HCT116 (cell line): ENCODE measurements at regions not wholly inside any gene's neighbourhood (a gene's known extent, or its start where the extent isn't known, plus 50 kb on each side); places are given as distances from the start of the nearest gene placed in this dataset.

Experiments
- ATAC-seq: fragments of 200-7000 bp; cut with Tn5 transposase; 2 replicates; pipeline ENCODE4 v1.9.1; 2020; ENCODE audit warnings: mild to moderate bottlenecking, moderate library complexity
- BruUV-seq: library from RNA; stranded (reverse); fragments of 400-500 nt; replicated peaks from 2 replicates; lab custom pipeline; 2021; lab: Mats Ljungman, UMichigan
- CTCF ChIA-PET: fragments of 300-600 bp; sonication (Branson Sonifier 250); formaldehyde crosslinking; loops from one replicate; lab custom pipeline; 2021; ENCODE audit warnings: antibody characterized with exemption; lab: Charles Lee
- POLR2A ChIA-PET: fragments of 300-600, 350-600 bp; sonication (Branson Sonifier 250); formaldehyde crosslinking; loops from one replicate; lab custom pipeline; 2021; ENCODE audit warnings: antibody characterized with exemption; lab: Charles Lee
- RAD21 ChIA-PET, 2 experiments: fragments of 300-600 bp; sonication (Branson Sonifier 250); formaldehyde crosslinking; loops; one replicate each; lab custom pipeline; 2023; ENCODE audit warnings: low total read pairs in 2 of 2; ENCODE audit not compliant: uncharacterized antibody in 2 of 2, unreplicated experiment in 2 of 2, low non-redundant PET in 1 of 2; lab: Charles Lee
- DNase-seq: peaks from one replicate; pipeline ENCODE4 v3.0.0-alpha.2; 2010; ENCODE audit warnings: low read depth, low spot score
- H2AFZ ChIP-seq: fragments of 200-600 bp; shearing (Covaris generic), sonication (generic); 2 replicates; pipeline ENCODE4 v1.6.1; 2017; ENCODE audit warnings: low read depth, mixed run types, mixed read lengths, antibody characterized with exemption, low read length; ENCODE audit not compliant: poor library complexity, severe bottlenecking
- H3K27ac ChIP-seq: 2 replicates; pipeline ENCODE4 v1.5.1; 2012; ENCODE audit warnings: low read depth, low read length
- H3K27me3 ChIP-seq: fragments of 200-600 bp; sonication (generic); 2 replicates; pipeline ENCODE4 v1.6.1; 2016; ENCODE audit warnings: mixed run types, low read length, mixed read lengths; ENCODE audit not compliant: insufficient read depth
- H3K36me3 ChIP-seq, 2 experiments: fragments of 200-500 bp in 1 of 2; fragments of 200-600 bp in 1 of 2; sonication (Bioruptor generic) in 1 of 2; sonication (generic) in 1 of 2; 2 replicates each; pipeline versions ENCODE4 v1.5.1 to v1.6.1; 2014 to 2016; ENCODE audit warnings: low read length in 2 of 2, inconsistent platforms in 1 of 2, mixed read lengths in 1 of 2, mixed run types in 1 of 2; ENCODE audit not compliant: insufficient read depth in 2 of 2, control insufficient read depth in 1 of 2
- H3K4me1 ChIP-seq, 2 experiments: fragments of 200-600 bp in 1 of 2; sonication (generic) in 1 of 2; 2 replicates each; pipeline versions ENCODE4 v1.5.1 to v1.6.1; 2012 to 2017; ENCODE audit warnings: low read length in 2 of 2, inconsistent platforms in 1 of 2, mild to moderate bottlenecking in 1 of 2, mixed read lengths in 1 of 2, mixed run types in 1 of 2, moderate library complexity in 1 of 2; ENCODE audit not compliant: insufficient read depth in 2 of 2, control insufficient read depth in 1 of 2
- H3K4me2 ChIP-seq: fragments of 200-600 bp; sonication (generic); 2 replicates; pipeline ENCODE4 v1.6.1; 2017; ENCODE audit warnings: mixed run types, low read length, mixed read lengths
- H3K4me3 ChIP-seq, 2 experiments: fragments of 200-600 bp in 1 of 2; sonication (generic) in 1 of 2; replicated peaks in 1 of 2; 2 replicates each; pipeline ENCODE4 v1.5.1; 2011 to 2016; ENCODE audit warnings: low read length in 2 of 2, control low read depth in 1 of 2, low read depth in 1 of 2, mild to moderate bottlenecking in 1 of 2, mixed read lengths in 1 of 2, mixed run types in 1 of 2
- H3K79me2 ChIP-seq: fragments of 200-600 bp; sonication (generic); 2 replicates; pipeline ENCODE4 v1.6.1; 2017; ENCODE audit warnings: mild to moderate bottlenecking, mixed run types, low read length, moderate library complexity, mixed read lengths; ENCODE audit not compliant: insufficient read depth
- H3K9ac ChIP-seq: fragments of 200-600 bp; sonication (generic); 2 replicates; pipeline ENCODE4 v1.6.1; 2016; ENCODE audit warnings: low read length, mixed read lengths
- H3K9me2 ChIP-seq: fragments of 200-600 bp; sonication (generic), shearing (Covaris generic); 2 replicates; pipeline ENCODE4 v1.6.1; 2017; ENCODE audit warnings: mixed run types, mild to moderate bottlenecking, moderate library complexity; ENCODE audit not compliant: insufficient read depth
- H3K9me3 ChIP-seq, 2 experiments: fragments of 200-500 bp in 1 of 2; fragments of 200-600 bp in 1 of 2; sonication (Bioruptor generic) in 1 of 2; sonication (generic) in 1 of 2; 2 replicates each; pipeline ENCODE4 v1.6.1; 2014 to 2017; ENCODE audit warnings: low read length in 2 of 2, mixed read lengths in 2 of 2, inconsistent platforms in 1 of 2, low read depth in 1 of 2, mild to moderate bottlenecking in 1 of 2, mixed run types in 1 of 2, moderate library complexity in 1 of 2; ENCODE audit not compliant: control insufficient read depth in 1 of 2, insufficient read depth in 1 of 2
- H4K20me1 ChIP-seq: fragments of 200-600 bp; sonication (generic), shearing (Covaris generic); 2 replicates; pipeline ENCODE4 v1.6.1; 2017; ENCODE audit warnings: mixed run types, mild to moderate bottlenecking, moderate library complexity; ENCODE audit not compliant: insufficient read depth
- CBX3 ChIP-seq: IDR thresholded peaks from 2 replicates; pipeline ENCODE4 v1.6.1; 2012; ENCODE audit warnings: low read depth
- CEBPB ChIP-seq: IDR thresholded peaks from 2 replicates; pipeline ENCODE4 v1.6.1; 2012; ENCODE audit warnings: low read depth
- ELF1 ChIP-seq: IDR thresholded peaks from 2 replicates; pipeline ENCODE4 v1.6.1; 2012; ENCODE audit warnings: low read depth, borderline replicate concordance
- EZH2phosphoT487 ChIP-seq: fragments of 200-600 bp; IDR thresholded peaks from 2 replicates; pipeline ENCODE4 v1.6.1; 2018; ENCODE audit warnings: antibody characterized with exemption, borderline replicate concordance
- JUND ChIP-seq: IDR thresholded peaks from 2 replicates; pipeline ENCODE4 v1.6.1; 2012
- RAD21 ChIP-seq: IDR thresholded peaks from 2 replicates; pipeline ENCODE4 v1.6.1; 2012; ENCODE audit warnings: low read depth, mild to moderate bottlenecking
- SIN3A ChIP-seq: IDR thresholded peaks from 2 replicates; pipeline ENCODE4 v1.6.1; 2012; ENCODE audit warnings: low read depth
- SRF ChIP-seq: IDR thresholded peaks from 2 replicates; pipeline ENCODE4 v1.6.1; 2012; ENCODE audit warnings: low read depth
- YY1 ChIP-seq: IDR thresholded peaks from 2 replicates; pipeline ENCODE4 v1.6.1; 2011; ENCODE audit warnings: low read length, low read depth, moderate library complexity, mild to moderate bottlenecking; ENCODE audit not compliant: insufficient replicate concordance; ENCODE audit errors: extremely low read depth
- ZNF274 ChIP-seq: fragments of 200-500 bp; sonication (Bioruptor generic); IDR thresholded peaks from 2 replicates; pipeline ENCODE4 v1.6.1; 2014; ENCODE audit warnings: mild to moderate bottlenecking, low read depth, low read length, inconsistent platforms
- intact Hi-C: fragments of 100-400 bp; cut with micrococcal nuclease; formaldehyde crosslinking; loops from 2 replicates; pipeline ENCODE4 v1.10.0; 2022
- TF ChIP-seq, protein P1 (sequence below): IDR thresholded peaks from 2 replicates; pipeline ENCODE4 v1.6.1; 2012
- TF ChIP-seq, protein P2 (sequence below), 3 experiments: fragments of 200-600 bp in 1 of 3; sonication (generic) in 1 of 3; IDR thresholded peaks in 2 of 3; conservative IDR thresholded peaks in 1 of 3; 2 replicates each; pipeline ENCODE4 v1.5.1; 2012 to 2017; ENCODE audit warnings: low read depth in 2 of 3, low read length in 2 of 3, antibody characterized with exemption in 1 of 3, borderline replicate concordance in 1 of 3, control low read depth in 1 of 3, mild to moderate bottlenecking in 1 of 3, mixed read lengths in 1 of 3, mixed run types in 1 of 3, moderate library complexity in 1 of 3; ENCODE audit not compliant: insufficient read depth in 1 of 3
- TF ChIP-seq, protein P3 (sequence below): IDR thresholded peaks from 2 replicates; pipeline ENCODE4 v1.6.1; 2012; ENCODE audit warnings: low read depth

- Histone ChIP-seq H3K79me2 (no peaks in the 10 kb centered on the region), H4K20me1 (no peaks in the 10 kb centered on the region), H3K4me1 (no peaks in the 10 kb centered on the region), H3K9me3 (no peaks in the 10 kb centered on the region), H3K36me3 (no peaks in the 10 kb centered on the region), H3K9ac (no peak overlapping the region), H3K9me2 (no peaks in the 10 kb centered on the region), H3K4me2 (no peak overlapping the region), H3K27ac (no peak overlapping the region), H2AFZ (no peak overlapping the region), H3K4me3 (no peak overlapping the region), H3K27me3 (no peaks in the 10 kb centered on the region)
- ATAC-seq (no peak), DNase-seq (no peak)
- TF ChIP-seq SIN3A, result no peak
- TF ChIP-seq SRF, result no peak
- TF ChIP-seq CBX3, result no peak
- TF ChIP-seq, protein P1, sequence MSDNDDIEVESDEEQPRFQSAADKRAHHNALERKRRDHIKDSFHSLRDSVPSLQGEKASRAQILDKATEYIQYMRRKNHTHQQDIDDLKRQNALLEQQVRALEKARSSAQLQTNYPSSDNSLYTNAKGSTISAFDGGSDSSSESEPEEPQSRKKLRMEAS, result no peak
- TF ChIP-seq YY1, result no peak
- TF ChIP-seq RAD21, result no peak
- no peak for TF ChIP-seq JUND
- no TSS peak for BruUV-seq
- ChIA-PET RAD21 (no interaction called here), CTCF (no interaction called here), POLR2A (no interaction called here)
- intact Hi-C loops, result no loop called here
Observed at GRCh38 chr13:97540696-97541095, 106.7 kb downstream of the RAP2A start.

DNA sequence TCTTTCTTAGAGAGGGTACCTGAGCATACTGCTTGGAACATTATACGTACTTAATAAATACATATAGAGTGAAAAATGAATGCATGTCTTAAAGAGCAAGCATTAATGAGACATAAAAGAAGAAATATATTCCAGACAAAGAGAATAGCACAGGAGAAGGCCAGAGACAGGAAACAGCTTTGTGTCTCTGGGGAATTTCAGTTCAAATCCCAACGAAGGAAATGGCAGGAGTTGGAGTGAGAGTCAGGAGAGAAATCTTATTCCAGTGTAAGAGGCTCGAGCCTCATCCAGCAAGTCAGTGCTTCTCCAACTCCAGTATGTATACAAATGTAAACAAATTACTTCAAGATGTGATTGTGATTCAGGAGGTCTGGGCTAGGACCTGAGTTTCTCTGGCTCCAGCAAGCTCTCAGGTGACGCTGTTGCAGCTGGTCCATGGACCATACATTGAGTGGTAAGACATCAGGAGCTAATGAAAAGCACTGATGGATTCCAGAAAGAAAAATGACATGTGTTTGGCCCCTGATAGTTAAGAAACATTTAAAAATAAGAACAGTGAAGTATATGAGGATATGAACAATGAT lies 108.2 kb downstream of the RAP2A start:
- Histone ChIP-seq H3K4me2 (no peak overlapping the region), H3K79me2 (no peaks in the 10 kb centered on the region), H3K27me3 (no peaks in the 10 kb centered on the region), H3K27ac (no peak overlapping the region), H3K36me3 (no peaks in the 10 kb centered on the region), H3K4me1 (no peaks in the 10 kb centered on the region), H3K9me2 (no peaks in the 10 kb centered on the region), H3K9me3 (no peaks in the 10 kb centered on the region), H3K4me3 (no peak overlapping the region), H3K9ac (no peak overlapping the region), H2AFZ (no peak overlapping the region), H4K20me1 (no peaks in the 10 kb centered on the region)
- no TSS peak for BruUV-seq
- ATAC-seq (no peak), DNase-seq (no peak)
- ChIA-PET RAD21 (interaction anchor here in 1 of 2 experiments (0.5 kb wide), 1 partner anchor 1145 kb away, joined by 3 read pairs; no protein-coding TSS in a partner anchor), POLR2A (no interaction called here), CTCF (no interaction called here)
- intact Hi-C loops, result no loop called here
- no peak for TF ChIP-seq CEBPB
- TF ChIP-seq CBX3, result no peak
- TF ChIP-seq SRF, result no peak
- no peak for TF ChIP-seq ZNF274
- TF ChIP-seq EZH2phosphoT487, result no peak
- TF ChIP-seq, protein P1, result no peak
- TF ChIP-seq, protein P2, sequence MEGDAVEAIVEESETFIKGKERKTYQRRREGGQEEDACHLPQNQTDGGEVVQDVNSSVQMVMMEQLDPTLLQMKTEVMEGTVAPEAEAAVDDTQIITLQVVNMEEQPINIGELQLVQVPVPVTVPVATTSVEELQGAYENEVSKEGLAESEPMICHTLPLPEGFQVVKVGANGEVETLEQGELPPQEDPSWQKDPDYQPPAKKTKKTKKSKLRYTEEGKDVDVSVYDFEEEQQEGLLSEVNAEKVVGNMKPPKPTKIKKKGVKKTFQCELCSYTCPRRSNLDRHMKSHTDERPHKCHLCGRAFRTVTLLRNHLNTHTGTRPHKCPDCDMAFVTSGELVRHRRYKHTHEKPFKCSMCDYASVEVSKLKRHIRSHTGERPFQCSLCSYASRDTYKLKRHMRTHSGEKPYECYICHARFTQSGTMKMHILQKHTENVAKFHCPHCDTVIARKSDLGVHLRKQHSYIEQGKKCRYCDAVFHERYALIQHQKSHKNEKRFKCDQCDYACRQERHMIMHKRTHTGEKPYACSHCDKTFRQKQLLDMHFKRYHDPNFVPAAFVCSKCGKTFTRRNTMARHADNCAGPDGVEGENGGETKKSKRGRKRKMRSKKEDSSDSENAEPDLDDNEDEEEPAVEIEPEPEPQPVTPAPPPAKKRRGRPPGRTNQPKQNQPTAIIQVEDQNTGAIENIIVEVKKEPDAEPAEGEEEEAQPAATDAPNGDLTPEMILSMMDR (IDR thresholded peaks at IDR 0.05 in 2 of 3, conservative IDR thresholded peaks at IDR 0.05 in 1 of 3; ENCODE audit: borderline replicate concordance in 1 of 3, insufficient read depth in 1 of 3, low read depth in 2 of 3, low read length in 2 of 3), result no peak
- TF ChIP-seq, protein P3, sequence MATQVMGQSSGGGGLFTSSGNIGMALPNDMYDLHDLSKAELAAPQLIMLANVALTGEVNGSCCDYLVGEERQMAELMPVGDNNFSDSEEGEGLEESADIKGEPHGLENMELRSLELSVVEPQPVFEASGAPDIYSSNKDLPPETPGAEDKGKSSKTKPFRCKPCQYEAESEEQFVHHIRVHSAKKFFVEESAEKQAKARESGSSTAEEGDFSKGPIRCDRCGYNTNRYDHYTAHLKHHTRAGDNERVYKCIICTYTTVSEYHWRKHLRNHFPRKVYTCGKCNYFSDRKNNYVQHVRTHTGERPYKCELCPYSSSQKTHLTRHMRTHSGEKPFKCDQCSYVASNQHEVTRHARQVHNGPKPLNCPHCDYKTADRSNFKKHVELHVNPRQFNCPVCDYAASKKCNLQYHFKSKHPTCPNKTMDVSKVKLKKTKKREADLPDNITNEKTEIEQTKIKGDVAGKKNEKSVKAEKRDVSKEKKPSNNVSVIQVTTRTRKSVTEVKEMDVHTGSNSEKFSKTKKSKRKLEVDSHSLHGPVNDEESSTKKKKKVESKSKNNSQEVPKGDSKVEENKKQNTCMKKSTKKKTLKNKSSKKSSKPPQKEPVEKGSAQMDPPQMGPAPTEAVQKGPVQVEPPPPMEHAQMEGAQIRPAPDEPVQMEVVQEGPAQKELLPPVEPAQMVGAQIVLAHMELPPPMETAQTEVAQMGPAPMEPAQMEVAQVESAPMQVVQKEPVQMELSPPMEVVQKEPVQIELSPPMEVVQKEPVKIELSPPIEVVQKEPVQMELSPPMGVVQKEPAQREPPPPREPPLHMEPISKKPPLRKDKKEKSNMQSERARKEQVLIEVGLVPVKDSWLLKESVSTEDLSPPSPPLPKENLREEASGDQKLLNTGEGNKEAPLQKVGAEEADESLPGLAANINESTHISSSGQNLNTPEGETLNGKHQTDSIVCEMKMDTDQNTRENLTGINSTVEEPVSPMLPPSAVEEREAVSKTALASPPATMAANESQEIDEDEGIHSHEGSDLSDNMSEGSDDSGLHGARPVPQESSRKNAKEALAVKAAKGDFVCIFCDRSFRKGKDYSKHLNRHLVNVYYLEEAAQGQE, result no peak
- TF ChIP-seq ELF1, result no peak
- TF ChIP-seq YY1, result no peak
- TF ChIP-seq RAD21, result no peak
